ENCODE measurements at regions not wholly inside any gene's neighbourhood (a gene's known extent, or its start where the extent isn't known, plus 50 kb on each side); places are given as distances from the start of the nearest gene placed in this dataset.
A peak's percentile ranks its signal among the peaks of the same experiment; 100 is the strongest.

DNA sequence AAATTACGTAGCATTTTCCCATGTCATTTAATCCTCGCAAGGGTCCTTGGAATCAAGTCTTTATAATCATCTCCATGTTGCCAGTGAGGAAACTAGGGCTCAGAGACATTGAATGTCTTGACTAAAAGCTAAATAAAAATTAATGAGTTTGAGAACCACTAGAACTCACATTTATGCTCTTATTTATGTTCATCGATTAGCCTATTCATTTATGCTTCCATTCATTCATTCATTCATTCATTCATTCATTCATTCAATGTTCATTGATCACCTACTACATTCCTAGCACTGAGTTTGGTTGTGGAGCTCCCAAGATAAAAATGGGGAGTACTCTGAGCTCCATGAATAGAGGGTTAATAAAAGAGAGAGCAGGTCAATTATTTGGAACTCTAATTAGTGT lies 59.7 kb downstream of the KCNA1 start:
- no peak for DNase-seq

DNA sequence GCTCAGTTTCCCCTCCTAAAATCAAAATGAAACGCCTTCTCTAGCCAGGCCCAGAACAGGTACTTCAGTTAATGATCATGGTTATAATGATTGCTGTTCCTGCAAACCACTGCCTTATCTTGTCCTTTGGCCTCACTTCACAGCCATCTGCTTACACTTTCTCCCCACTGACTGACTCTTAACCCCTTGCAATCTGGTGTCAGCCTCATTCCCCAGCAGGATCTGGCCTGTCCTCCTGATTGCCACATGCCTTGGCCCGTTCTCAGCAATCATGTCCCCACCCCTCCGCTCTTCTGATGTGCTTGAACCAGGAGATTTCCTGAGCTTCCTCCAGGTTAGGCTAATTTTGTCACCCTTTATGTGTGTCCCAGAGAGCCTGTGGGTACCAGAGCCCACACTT lies 64.5 kb downstream of the KCNA1 start:
- no peak for DNase-seq

DNA sequence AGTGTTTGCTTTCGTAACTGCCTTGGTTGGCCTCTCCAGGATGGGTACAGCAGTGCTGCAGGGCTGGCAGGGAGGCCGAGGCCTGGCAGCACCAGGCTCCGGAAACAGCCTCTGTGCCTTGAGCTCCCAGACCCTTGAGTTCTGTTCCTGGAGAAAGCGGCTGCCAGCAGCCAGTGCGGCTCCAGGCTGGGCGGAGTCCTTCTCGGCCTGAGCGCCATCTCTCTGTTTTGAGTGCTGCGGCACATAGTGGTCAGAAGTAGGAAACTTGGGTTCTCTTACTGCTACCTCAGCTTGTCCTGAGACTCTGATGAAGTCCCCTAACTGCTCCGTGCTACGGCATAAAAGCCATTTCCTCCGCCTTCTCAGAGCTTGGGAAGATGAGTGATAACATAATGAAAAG lies 65.9 kb downstream of the KCNA1 start:
- DNase-seq, result no peak

DNA sequence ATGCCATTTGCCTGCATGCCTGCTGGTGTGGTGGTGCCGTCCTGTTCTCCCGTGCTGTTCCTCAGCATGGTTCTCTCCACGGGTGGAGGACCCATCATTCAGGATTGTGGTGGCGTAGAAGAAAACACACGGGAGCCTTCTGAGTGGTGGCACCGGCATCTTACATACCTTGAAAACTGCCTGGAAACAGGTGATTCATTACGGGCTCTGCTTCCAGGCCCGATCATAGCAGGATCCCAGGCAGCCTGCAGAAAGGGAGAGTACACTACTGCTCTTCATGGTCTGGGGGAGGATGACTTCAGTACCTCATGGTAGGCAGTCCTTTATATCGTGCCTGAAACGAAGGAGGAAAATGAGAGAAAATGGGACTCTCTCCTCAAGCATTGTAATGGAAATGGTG lies 66.6 kb upstream of the KCNA5 start:
- DNase-seq, result no peak

DNA sequence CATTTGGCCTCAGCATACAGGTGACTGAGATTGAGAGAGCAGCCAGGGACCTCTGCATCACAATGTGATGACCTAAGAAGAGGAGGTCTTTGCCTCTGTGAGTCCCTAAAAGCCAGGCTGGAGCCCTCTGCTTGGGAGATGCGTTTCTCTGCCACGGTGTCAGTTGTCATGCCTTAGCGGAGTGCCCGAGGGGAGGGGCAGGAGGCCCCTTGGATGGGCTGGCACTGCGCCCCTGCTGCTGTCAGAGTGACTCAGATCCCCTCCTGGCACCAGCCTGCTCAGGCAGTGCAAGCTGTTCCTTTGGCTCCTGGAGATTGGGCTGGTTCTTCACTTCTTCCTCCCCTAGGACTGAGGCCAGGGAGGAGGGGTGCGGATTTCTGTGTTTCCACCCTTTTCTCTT lies 64.9 kb upstream of the KCNA5 start:
- no peak for DNase-seq

DNA sequence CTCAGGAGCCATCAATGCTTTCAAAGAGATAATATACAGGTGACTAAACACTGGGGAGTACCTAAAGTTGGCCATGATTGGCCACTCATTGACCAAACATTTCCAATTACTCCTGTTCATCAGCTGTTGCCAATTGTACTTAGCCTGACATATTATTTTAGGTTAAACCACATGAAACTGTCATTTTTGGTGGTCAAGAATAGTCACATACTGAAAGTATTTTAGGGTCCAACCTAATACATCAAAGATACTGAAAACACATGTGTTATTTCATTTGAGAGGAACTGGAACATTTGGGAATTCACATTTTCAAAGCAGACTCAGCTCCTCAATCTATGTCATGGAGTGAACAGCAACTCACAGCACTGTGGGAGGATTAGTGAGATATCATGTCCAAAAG lies 63.9 kb upstream of the KCNA5 start:
- DNase-seq, result no peak

DNA sequence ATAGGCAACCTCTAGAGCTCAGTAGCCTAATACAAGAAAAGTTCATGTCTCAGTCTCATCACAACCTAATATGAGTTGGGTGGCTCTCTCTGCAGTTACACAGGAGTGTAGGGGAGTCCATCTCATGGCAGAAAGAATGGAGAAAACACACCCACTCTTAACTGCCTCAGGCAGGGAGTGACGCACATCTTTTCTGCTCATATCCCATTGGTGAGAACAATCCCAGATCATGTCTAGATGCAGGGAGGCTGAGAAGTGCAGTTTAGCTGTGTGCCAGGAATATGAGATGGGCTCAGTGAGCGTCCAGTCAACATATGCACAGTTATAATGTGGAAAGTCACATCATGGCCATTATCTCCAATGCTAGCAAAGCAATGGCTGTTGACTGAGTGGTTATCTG lies 59.3 kb upstream of the KCNA5 start:
- no peak for DNase-seq

DNA sequence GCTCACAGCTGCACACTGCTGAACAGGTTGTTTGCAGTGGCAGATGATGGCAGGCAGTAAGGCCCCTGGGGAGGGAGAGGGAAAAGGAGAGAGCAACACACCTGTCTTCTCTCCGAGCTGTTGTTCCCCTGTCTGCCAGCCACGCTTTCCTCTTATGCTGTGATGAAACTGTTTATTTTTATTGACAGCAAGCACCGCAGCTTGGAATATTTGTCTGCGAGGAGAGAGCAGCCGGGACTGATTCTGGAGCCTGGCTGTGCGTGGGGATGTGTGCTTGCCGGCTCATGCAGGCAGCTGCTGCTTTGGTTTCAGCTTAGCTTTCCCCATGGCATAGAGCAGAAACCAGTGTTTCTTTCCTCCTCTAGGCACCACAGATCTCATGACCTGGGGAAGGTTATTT lies 58.7 kb upstream of the KCNA5 start:
- DNase-seq, result no peak

DNA sequence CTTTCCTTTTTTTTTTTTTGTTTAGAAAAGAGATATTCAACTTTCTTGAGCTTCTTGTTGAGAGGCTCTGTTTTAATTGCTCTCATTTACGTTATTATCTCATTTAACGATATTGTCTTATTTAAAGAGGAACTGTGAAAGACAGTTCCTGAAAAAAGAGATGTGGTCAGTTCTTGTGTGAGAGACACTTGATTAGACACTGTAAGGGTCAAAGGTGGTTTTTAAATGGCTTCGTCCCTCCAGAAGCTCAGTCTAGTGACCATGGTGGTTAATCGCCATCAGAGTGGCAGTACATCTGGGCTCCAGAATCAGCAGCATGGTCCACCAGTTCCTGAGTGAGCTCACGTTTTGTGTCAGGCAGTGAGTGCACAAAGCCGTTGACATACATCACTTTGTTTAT lies 57.9 kb upstream of the KCNA5 start:
- DNase-seq, result peak in 2 of 4 experiments; percentile 23 to 41

DNA sequence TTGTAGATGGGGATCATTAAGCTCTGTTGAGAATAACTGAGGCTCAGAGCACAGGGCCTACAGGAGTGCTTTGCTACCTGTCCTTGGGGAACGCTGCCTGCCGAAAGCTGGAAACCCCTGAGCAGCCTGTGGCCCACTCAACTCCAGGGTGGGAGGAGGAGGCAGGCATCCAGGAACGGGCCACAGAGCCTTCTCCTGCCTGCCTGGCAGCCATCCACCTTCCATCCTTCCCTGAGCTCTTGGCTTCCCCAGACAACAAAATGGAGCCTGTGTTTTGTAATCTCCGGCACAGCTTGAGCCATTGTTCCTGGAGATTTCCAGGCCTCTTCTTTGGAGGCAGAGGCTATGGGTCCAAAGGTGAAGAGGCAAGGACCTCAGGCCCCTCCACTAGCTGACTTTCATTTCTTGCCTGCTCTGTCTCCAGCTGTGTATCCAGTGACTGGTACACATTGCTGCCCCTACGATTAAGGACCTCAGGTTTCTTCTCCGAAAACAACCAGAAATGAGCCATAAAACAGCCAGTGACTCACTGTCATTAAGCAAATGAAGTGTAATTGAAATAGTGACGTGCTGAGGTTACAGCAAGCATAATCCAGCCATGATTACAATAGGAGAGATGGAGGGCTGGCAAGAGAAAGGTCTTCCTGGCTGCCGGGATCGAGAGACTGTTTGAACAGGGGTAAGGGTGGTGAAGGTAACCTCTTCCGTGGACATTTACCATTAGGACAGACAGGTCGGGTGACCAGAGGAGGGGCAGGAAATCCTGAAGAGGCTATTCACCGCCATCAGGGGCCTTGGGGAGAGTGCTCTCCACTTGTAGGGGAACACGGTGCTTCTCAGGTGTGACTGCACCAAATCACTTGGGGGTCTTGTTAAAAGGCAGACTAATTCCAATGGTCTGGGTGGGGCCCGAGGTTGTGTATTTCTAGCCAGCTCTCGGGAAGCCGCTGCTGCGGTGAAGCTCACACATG lies 56.3 kb upstream of the KCNA5 start:
- DNase-seq, result no peak

DNA sequence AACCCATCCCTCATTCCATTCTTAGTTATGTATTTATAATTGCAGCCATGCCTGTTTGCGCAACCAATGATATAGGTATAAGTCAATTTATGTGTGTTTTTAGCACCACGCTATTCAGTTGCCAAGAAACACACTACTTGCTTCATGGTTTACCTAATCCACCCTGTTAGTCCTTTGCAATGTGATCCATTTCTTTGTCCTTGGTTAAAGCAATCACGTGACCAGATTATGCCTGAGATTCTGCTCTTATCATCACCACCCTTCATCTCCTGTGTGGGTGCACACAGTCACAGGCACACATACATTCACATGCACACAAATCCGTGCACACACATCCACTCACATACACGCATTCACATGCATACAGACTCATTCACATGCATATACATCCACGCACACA lies 52.3 kb upstream of the KCNA5 start:
- DNase-seq, result no peak

DNA sequence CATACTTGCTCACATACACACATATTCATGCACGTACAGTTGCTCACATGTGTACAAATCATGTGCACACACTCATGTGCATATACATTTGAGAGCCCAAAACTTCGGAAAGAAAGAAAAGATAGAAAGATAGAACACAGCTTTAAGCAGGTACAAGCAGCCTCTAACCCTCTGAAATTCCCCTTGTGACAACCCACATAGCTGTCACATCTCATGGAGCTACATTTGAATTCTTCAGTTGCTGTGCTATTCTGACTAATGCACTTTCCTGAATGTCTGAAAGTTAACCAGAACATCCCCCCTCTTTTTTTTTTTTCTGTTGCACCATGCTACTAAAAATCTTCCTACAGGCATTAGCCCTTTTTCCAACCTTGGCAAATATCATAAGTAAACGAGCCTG lies 51.9 kb upstream of the KCNA5 start:
- no peak for DNase-seq

DNA sequence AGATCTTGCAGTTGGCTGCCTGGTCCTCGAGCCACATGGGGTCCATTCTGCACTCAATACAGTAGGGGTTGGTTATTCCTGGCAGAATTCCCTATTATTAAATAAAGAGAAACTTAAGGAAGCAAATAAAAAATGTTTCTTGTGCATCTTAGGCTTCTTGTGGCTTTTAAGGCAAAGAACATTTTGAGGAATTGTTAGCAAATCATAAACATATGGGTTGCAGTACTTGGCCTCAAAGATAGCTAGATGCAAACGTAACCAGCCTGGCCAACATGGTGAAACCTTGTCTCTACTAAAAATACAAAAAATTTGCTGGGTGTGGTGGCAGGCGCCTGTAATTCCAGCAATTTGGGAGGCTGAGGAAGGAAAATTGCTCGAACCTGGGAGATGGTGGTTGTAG lies 50.8 kb upstream of the KCNA5 start:
- DNase-seq, result no peak
